HEK293T (cell line): ENCODE measurements at regions not wholly inside any gene's neighbourhood (a gene's known extent, or its start where the extent isn't known, plus 50 kb on each side); places are given as distances from the start of the nearest gene placed in this dataset.
"Not testable (repeated sequence)": the region's sequence is repeated elsewhere in the genome, so short reads cannot be mapped to it uniquely, and the experiment has no call there.

ENCODE experiments used
- CTCF ChIA-PET: fragments of 350-600 bp; formaldehyde crosslinking; extraction: SDS; loops from one replicate; lab custom pipeline; 2021; ENCODE audit warnings: antibody characterized with exemption, inconsistent platforms; lab: Yijun Ruan, JAX
- POLR2A ChIA-PET: fragments of 350-600 bp; formaldehyde crosslinking; extraction: SDS; loops from one replicate; lab custom pipeline; 2020; ENCODE audit warnings: antibody characterized with exemption, inconsistent platforms; lab: Yijun Ruan, JAX
- DNase-seq: peaks from one replicate; pipeline ENCODE4 v3.0.0; 2012; ENCODE audit warnings: mixed read lengths; ENCODE audit errors: extremely low spot score
- ARNT ChIP-seq: fragments of 450-650 bp; IDR thresholded peaks from 2 replicates; pipeline ENCODE4 v1.6.1; 2017; ENCODE audit warnings: mild to moderate bottlenecking
- BHLHE40 ChIP-seq: fragments of 450-650 bp; IDR thresholded peaks from 2 replicates; pipeline ENCODE4 v1.6.1; 2016; ENCODE audit warnings: mild to moderate bottlenecking, moderate library complexity, borderline replicate concordance
- CTBP1 ChIP-seq: fragments of 450-650 bp; IDR thresholded peaks from 2 replicates; pipeline ENCODE4 v1.6.1; 2016; ENCODE audit warnings: borderline replicate concordance
- ELF4 ChIP-seq: fragments of 450-650 bp; IDR thresholded peaks from 2 replicates; pipeline ENCODE4 v1.6.1; 2017; ENCODE audit warnings: antibody characterized with exemption
- FOXA1 ChIP-seq: fragments of 450-650 bp; IDR thresholded peaks from 2 replicates; pipeline ENCODE4 v1.6.1; 2016; ENCODE audit warnings: mild to moderate bottlenecking
- FOXK2 ChIP-seq: fragments of 450-650 bp; IDR thresholded peaks from 2 replicates; pipeline ENCODE4 v1.6.1; 2016; ENCODE audit warnings: mild to moderate bottlenecking
- FOXM1 ChIP-seq: fragments of 450-650 bp; IDR thresholded peaks from 2 replicates; pipeline ENCODE4 v1.6.1; 2017; ENCODE audit warnings: mild to moderate bottlenecking, borderline replicate concordance
- HDGF ChIP-seq: fragments of 450-650 bp; IDR thresholded peaks from 2 replicates; pipeline ENCODE4 v1.6.1; 2017; ENCODE audit warnings: antibody characterized with exemption, borderline replicate concordance
- L3MBTL2 ChIP-seq: fragments of 450-650 bp; conservative IDR thresholded peaks from 2 replicates; pipeline ENCODE4 v1.6.1; 2016; ENCODE audit warnings: mild to moderate bottlenecking
- LEF1 ChIP-seq: fragments of 450-650 bp; IDR thresholded peaks from 2 replicates; pipeline ENCODE4 v1.6.1; 2017; ENCODE audit warnings: mild to moderate bottlenecking, borderline replicate concordance
- NFRKB ChIP-seq: fragments of 450-650 bp; IDR thresholded peaks from 2 replicates; pipeline ENCODE4 v1.6.1; 2016; ENCODE audit warnings: mild to moderate bottlenecking, moderate library complexity
- PKNOX1 ChIP-seq: fragments of 450-650 bp; IDR thresholded peaks from 2 replicates; pipeline ENCODE4 v1.6.1; 2016
- SP1 ChIP-seq: fragments of 450-650 bp; IDR thresholded peaks from 2 replicates; pipeline ENCODE4 v1.6.1; 2017
- SUZ12 ChIP-seq: fragments of 450-650 bp; IDR thresholded peaks from 2 replicates; pipeline ENCODE4 v1.6.1; 2016; ENCODE audit warnings: mild to moderate bottlenecking
- TARDBP ChIP-seq: fragments of 450-650 bp; IDR thresholded peaks from 2 replicates; pipeline ENCODE4 v1.6.1; 2016
- ZNF384 ChIP-seq: fragments of 450-650 bp; IDR thresholded peaks from 2 replicates; pipeline ENCODE4 v1.6.1; 2016

DNA sequence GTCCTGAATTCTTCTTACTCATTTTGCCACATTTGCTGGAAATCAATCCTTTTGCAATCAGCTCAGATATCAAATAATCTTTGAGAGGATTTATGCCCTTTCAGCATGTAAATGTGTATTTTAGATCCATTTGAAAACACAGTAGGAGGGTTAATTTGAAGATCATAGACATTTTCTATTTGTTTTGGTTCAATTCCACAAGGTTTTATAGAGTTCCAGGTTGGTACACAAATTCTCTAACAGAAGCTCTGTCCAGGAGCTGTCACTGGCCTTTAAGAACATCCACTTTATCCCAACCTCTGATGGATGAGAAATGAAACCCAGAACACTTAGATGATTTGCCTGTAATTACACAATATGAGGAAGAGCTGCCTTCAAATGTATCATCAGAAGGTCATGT lies 157.3 kb upstream of the CHAC2 start:
- ChIA-PET CTCF (no interaction called here), POLR2A (no interaction called here)
- no peak for DNase-seq
- TF ChIP-seq PKNOX1: no peak
- no peak for TF ChIP-seq SUZ12
- TF ChIP-seq CTBP1: no peak
- TF ChIP-seq ZNF384: no peak
- TF ChIP-seq LEF1: no peak

DNA sequence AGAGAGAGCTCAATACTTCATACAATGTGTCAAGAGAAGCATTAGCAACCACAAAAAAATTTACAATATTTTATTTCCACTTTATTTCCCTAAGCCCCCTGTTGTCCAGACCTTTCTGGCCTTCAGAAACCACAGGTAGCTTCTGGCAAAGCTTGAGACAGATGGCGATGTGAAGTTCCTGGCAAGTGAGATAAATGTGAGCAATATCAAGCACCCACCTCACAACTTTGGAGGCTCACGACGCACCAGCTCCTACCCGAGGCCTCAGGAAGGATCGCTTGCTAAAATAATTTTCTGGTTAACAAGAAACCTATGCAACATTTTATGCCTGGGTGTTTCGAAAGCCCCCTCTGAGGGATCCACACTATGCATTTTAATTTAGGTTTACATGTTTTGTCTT lies 158.1 kb upstream of the CHAC2 start:
- ChIA-PET CTCF (no interaction called here), POLR2A (no interaction called here)
- no peak for DNase-seq
- TF ChIP-seq CTBP1 (no peak), L3MBTL2 (no peak), SUZ12 (no peak), FOXM1 (no peak), HDGF (no peak), PKNOX1 (no peak)

DNA sequence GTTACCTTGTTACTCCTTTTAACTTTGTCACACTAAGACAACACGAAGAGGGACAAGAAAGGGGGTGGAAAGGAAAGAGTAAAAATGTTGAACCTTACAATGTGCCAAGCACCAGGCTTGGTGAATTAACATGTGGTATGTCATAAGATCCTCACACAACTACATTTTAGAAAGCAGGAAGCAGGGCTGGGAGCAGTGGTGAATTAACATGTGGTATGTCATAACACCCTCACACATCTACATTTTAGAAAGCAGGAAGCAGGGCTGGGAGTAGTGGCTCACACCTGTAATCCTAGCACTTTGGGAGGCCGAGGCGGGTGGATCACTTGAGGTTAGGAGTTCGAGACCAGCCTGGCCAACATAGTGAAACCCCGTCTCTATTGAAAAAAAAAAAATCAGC lies 159.3 kb upstream of the CHAC2 start:
- CTCF ChIA-PET: no interaction called here
- POLR2A ChIA-PET: no interaction called here
- no peak for TF ChIP-seq FOXK2
- TF ChIP-seq HDGF: no peak
- TF ChIP-seq TARDBP: no peak
- TF ChIP-seq LEF1: no peak
- TF ChIP-seq ELF4: no peak
- no peak for TF ChIP-seq ZNF384
- no peak for TF ChIP-seq BHLHE40
- TF ChIP-seq CTBP1: no peak
- TF ChIP-seq SP1: no peak
- TF ChIP-seq FOXM1: no peak
- TF ChIP-seq PKNOX1: no peak
- no peak for DNase-seq

GRCh38 chr2:53600815-53601214 lies 166.8 kb upstream of the CHAC2 start:
- ChIA-PET POLR2A (no interaction called here), CTCF (no interaction called here)
- DNase-seq: no peak
- TF ChIP-seq FOXM1 (no peak), L3MBTL2 (no peak), FOXA1 (no peak), LEF1 (no peak), PKNOX1 (no peak), SP1 (no peak), CTBP1 (no peak), ELF4 (no peak), TARDBP (no peak), HDGF (no peak), SUZ12 (no peak), NFRKB (no peak), ARNT (no peak), FOXK2 (no peak), ZNF384 (no peak)

DNA sequence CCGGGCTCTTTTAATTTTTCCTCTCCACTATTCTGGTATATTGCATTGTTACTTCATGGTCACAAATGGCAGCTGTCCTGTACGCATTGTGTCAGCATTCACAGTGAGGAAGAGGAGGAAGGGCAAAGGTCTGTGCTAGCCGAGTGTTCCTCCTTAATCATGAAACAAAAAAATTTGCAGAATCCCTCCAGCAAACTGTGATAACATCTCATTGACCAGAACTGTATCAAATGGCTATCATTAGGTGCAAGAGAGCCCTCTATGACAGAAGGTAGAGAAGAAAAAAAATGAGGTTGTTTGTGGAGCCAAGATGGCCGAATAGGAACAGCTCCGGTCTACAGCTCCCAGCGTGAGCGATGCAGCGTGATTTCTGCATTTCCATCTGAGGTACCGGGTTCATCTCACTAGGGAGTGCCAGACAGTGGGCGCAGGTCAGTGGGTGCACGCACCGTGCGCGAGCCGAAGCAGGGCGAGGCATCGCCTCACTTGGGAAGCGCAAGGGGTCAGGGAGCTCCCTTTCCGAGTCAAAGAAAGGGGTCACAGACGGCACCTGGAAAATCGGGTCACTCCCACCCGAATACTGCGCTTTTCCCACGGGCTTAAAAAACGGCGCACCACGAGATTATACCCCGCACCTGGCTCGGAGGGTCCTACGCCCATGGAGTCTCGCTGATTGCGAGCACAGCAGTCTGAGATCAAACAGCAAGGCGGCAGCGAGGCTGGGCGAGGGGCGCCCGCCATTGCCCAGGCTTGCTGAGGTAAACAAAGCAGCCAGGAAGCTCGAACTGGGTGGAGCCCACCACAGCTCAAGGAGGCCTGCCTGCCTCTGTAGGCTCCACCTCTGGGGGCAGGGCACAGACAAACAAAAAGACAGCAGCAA lies 180.6 kb upstream of the CHAC2 start:
- DNase-seq, CTCF ChIA-PET: not testable (repeated sequence)
- TF ChIP-seq L3MBTL2: peak; percentile 30; the same call in 1 of the 2 replicates
- POLR2A ChIA-PET: interaction anchor here (1.1 to 1.3 kb wide), 2 partner anchors 11 to 180 kb away, joined by 4 read pairs; partner anchors contain the start of gene CHAC2

DNA sequence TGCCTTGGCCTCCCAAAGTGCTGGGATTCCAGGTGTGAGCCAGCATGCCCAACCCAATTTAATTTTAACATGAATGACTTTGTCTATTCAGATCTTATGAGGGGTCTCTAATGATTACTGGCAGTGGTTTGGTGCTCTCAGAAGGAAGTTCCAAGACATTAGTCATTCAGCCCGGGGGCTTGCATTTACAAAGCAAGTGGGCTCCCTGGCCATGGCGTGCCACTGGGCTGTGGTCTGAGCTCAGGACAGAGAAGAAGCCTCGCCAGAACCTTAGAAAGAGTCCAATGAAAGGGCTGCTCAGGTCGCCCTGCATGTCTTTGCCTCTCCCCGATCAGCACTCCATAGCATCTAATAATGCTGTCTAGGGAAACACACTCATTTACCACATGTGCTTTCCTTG lies 182.6 kb upstream of the CHAC2 start:
- ChIA-PET CTCF (no interaction called here), POLR2A (no interaction called here)
- no peak for DNase-seq
- no peak for TF ChIP-seq ZNF384
- TF ChIP-seq HDGF: no peak
- no peak for TF ChIP-seq FOXA1
- no peak for TF ChIP-seq FOXK2
- TF ChIP-seq TARDBP: no peak
- no peak for TF ChIP-seq SUZ12
- TF ChIP-seq ARNT: no peak
- no peak for TF ChIP-seq ELF4
- no peak for TF ChIP-seq SP1
- TF ChIP-seq PKNOX1: no peak
- TF ChIP-seq L3MBTL2: no peak
- TF ChIP-seq BHLHE40: no peak
- TF ChIP-seq FOXM1: no peak
- TF ChIP-seq CTBP1: no peak
- no peak for TF ChIP-seq NFRKB
- no peak for TF ChIP-seq LEF1
